IMR-90 (cell line): ENCODE measurements at regions not wholly inside any gene's neighbourhood (a gene's known extent, or its start where the extent isn't known, plus 50 kb on each side); places are given as distances from the start of the nearest gene placed in this dataset.

ENCODE experiments used
- ATAC-seq: fragments of 200-7000 bp; cut with Tn5 transposase; 2 replicates; pipeline ENCODE4 v1.9.1; 2020; ENCODE audit warnings: low read depth, mild to moderate bottlenecking, moderate library complexity
- BruUV-seq: library from RNA; stranded (reverse); fragments of 400-500 nt; replicated peaks from 2 replicates; lab custom pipeline; 2021; lab: Mats Ljungman, UMichigan
- CTCF ChIA-PET: fragments of 300-600 bp; formaldehyde crosslinking; extraction: SDS; loops from one replicate; lab custom pipeline; 2021; ENCODE audit warnings: antibody characterized with exemption; lab: Yijun Ruan, JAX
- POLR2A ChIA-PET: fragments of 300-600 bp; sonication (Branson Sonifier 250); formaldehyde crosslinking; loops from one replicate; lab custom pipeline; 2022; ENCODE audit warnings: antibody characterized with exemption; ENCODE audit not compliant: unreplicated experiment; lab: Charles Lee
- DNase-seq: peaks from one replicate; pipeline ENCODE4 v3.0.0; 2013
- H2AFZ ChIP-seq: replicated peaks from 2 replicates; pipeline ENCODE3; 2013; ENCODE audit warnings: low read length, mild to moderate bottlenecking; ENCODE audit not compliant: poor library complexity
- H2AK5ac ChIP-seq: 2 replicates; pipeline ENCODE4 v1.6.1; 2013; ENCODE audit warnings: low read depth, low read length, inconsistent platforms
- H2AK9ac ChIP-seq: replicated peaks from 2 replicates; pipeline ENCODE3; 2013; ENCODE audit warnings: mild to moderate bottlenecking, low read depth, low read length, moderate library complexity; ENCODE audit not compliant: poor library complexity
- H2BK120ac ChIP-seq: 2 replicates; pipeline ENCODE4 v1.6.1; 2013; ENCODE audit warnings: low read depth, low read length, inconsistent platforms
- H2BK15ac ChIP-seq: 3 replicates; pipeline ENCODE4 v1.6.1; 2013; ENCODE audit warnings: low read depth, low read length, inconsistent platforms
- H2BK20ac ChIP-seq: 2 replicates; pipeline ENCODE4 v1.6.1; 2013; ENCODE audit warnings: low read depth, mild to moderate bottlenecking, inconsistent platforms, low read length, moderate library complexity
- H2BK5ac ChIP-seq: 2 replicates; pipeline ENCODE4 v1.6.1; 2013; ENCODE audit warnings: mild to moderate bottlenecking, low read depth, low read length, inconsistent platforms; ENCODE audit not compliant: poor library complexity, severe bottlenecking
- H3K14ac ChIP-seq: replicated peaks from 2 replicates; pipeline ENCODE4 v1.6.1; 2013; ENCODE audit warnings: low read depth, low read length, inconsistent platforms
- H3K18ac ChIP-seq: 2 replicates; pipeline ENCODE4 v1.6.1; 2013; ENCODE audit warnings: low read depth, low read length, control low read depth
- H3K23ac ChIP-seq: 2 replicates; pipeline ENCODE4 v1.6.1; 2013; ENCODE audit warnings: low read depth, low read length, inconsistent platforms
- H3K27ac ChIP-seq: 2 replicates; pipeline ENCODE4 v1.5.1; 2013; ENCODE audit warnings: mild to moderate bottlenecking, control low read depth, low read length; ENCODE audit not compliant: insufficient read depth
- H3K27me3 ChIP-seq: 2 replicates; pipeline ENCODE4 v1.6.1; 2013; ENCODE audit warnings: low read length; ENCODE audit not compliant: control insufficient read depth, insufficient read depth
- H3K36me3 ChIP-seq: 2 replicates; pipeline ENCODE4 v1.6.1; 2013; ENCODE audit warnings: low read length, mixed read lengths; ENCODE audit not compliant: control insufficient read depth, insufficient read depth
- H3K4ac ChIP-seq: 2 replicates; pipeline ENCODE4 v1.6.1; 2013; ENCODE audit warnings: low read depth, low read length, inconsistent platforms
- H3K4me1 ChIP-seq: 2 replicates; pipeline ENCODE4 v1.6.1; 2013; ENCODE audit warnings: low read length, mixed read lengths; ENCODE audit not compliant: control insufficient read depth, insufficient read depth
- H3K4me2 ChIP-seq: 2 replicates; pipeline ENCODE4 v1.6.1; 2013; ENCODE audit warnings: low read depth, mild to moderate bottlenecking, control low read depth, low read length, moderate library complexity
- H3K4me3 ChIP-seq: 2 replicates; pipeline ENCODE4 v1.5.1; 2013; ENCODE audit warnings: low read depth, mild to moderate bottlenecking, control low read depth, low read length, moderate library complexity; ENCODE audit not compliant: insufficient read depth
- H3K56ac ChIP-seq: 2 replicates; pipeline ENCODE4 v1.6.1; 2013; ENCODE audit warnings: low read length, inconsistent platforms; ENCODE audit not compliant: insufficient read depth; ENCODE audit errors: extremely low read depth
- H3K79me1 ChIP-seq, 2 experiments: 2 replicates each; pipeline ENCODE4 v1.6.1; 2013; ENCODE audit warnings: low read length in 2 of 2, inconsistent platforms in 1 of 2, low read depth in 1 of 2
- H3K9ac ChIP-seq: 2 replicates; pipeline ENCODE4 v1.6.1; 2013; ENCODE audit warnings: low read depth, low read length, control low read depth
- H3K9me1 ChIP-seq: 2 replicates; pipeline ENCODE4 v1.6.1; 2013; ENCODE audit warnings: low read length, inconsistent platforms; ENCODE audit not compliant: insufficient read depth
- H3K9me3 ChIP-seq: 2 replicates; pipeline ENCODE4 v1.6.1; 2013; ENCODE audit warnings: low read length; ENCODE audit not compliant: control insufficient read depth, insufficient read depth
- H4K20me1 ChIP-seq: 2 replicates; pipeline ENCODE4 v1.6.1; 2013; ENCODE audit warnings: low read length, inconsistent platforms; ENCODE audit not compliant: insufficient read depth
- H4K5ac ChIP-seq: 2 replicates; pipeline ENCODE4 v1.6.1; 2013; ENCODE audit warnings: mild to moderate bottlenecking, low read depth, low read length, control low read depth
- H4K8ac ChIP-seq, 2 experiments: 2 replicates each; pipeline ENCODE4 v1.6.1; 2013; ENCODE audit warnings: low read depth in 2 of 2, low read length in 2 of 2, control low read depth in 1 of 2, inconsistent platforms in 1 of 2
- H4K91ac ChIP-seq: 2 replicates; pipeline ENCODE4 v1.6.1; 2013; ENCODE audit warnings: low read depth, low read length, inconsistent platforms; ENCODE audit not compliant: insufficient read depth
- NFE2L2 ChIP-seq: fragments of 150-350 bp; IDR thresholded peaks from 2 replicates; pipeline ENCODE4 v1.6.1; 2016; ENCODE audit warnings: low read depth, mild to moderate bottlenecking, low read length
- RFX5 ChIP-seq: IDR thresholded peaks from 2 replicates; pipeline ENCODE4 v1.8.0; 2012; ENCODE audit warnings: low read depth, mild to moderate bottlenecking, low read length, moderate library complexity
- dilution Hi-C: fragments of 300-500 bp; cut with HindIII; formaldehyde crosslinking; loops from one replicate; pipeline ENCODE4 v1.14.3; 2018; ENCODE audit warnings: low sequenced_read_pairs; ENCODE audit not compliant: unreplicated experiment
- in situ Hi-C: fragments of 300-500 bp; cut with MboI; formaldehyde crosslinking; loops from 3 replicates; pipeline ENCODE4 v1.14.3; 2019; ENCODE audit warnings: low sequenced_read_pairs, inconsistent platforms, mixed read lengths
- intact Hi-C: fragments of 100-400 bp; cut with micrococcal nuclease; formaldehyde crosslinking; loops from 2 replicates; pipeline ENCODE4 v1.10.0; 2022
- TF ChIP-seq, protein P1 (sequence below): fragments of 150-350 bp; IDR thresholded peaks from 2 replicates; pipeline ENCODE4 v1.6.1; 2017; ENCODE audit warnings: mild to moderate bottlenecking, antibody characterized with exemption, low read length, low read depth

DNA sequence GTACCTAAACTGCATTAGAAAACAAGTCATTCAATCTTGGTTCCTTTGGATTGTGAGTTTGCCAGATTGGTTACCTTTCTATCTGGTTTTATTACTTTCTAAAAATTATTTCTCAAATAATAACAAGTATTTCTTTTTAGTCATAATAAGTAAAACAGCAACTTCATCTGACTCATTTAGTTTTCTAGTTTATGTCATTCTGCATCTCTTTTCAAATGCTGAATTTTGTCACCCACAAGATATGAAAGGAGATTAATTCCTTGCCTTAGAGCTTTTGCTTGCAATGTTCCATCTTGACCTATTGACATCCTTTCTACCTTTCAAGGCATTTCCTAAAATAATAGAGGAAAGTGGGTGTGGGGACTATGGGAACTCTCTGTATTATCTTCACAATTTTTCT lies 253.6 kb upstream of the PEX5L start:
- Histone ChIP-seq H2AK9ac (no peak overlapping the region), H3K9me1 (no peaks in the 10 kb centered on the region), H2BK120ac (no peak overlapping the region), H2BK15ac (no peak overlapping the region), H3K36me3 (no peaks in the 10 kb centered on the region), H3K4me3 (no peak overlapping the region), H3K4me1 (no peaks in the 10 kb centered on the region), H3K23ac (no peak overlapping the region), H3K9ac (no peak overlapping the region), H3K14ac (no peak overlapping the region), H4K20me1 (no peaks in the 10 kb centered on the region), H2BK5ac (no peak overlapping the region), H3K9me3 (0 out of 2 replicates have a peak, but pooled peaks cover 2% of the 10 kb centered on the region), H3K27me3 (no peaks in the 10 kb centered on the region), H4K91ac (no peak overlapping the region), H4K5ac (no peak overlapping the region), H2AK5ac (no peak overlapping the region), H3K27ac (no peak overlapping the region), H3K18ac (no peak overlapping the region), H3K79me1 (no peaks in the 10 kb centered on the region), H2BK20ac (no peak overlapping the region), H3K4ac (no peak overlapping the region), H3K4me2 (no peak overlapping the region), H3K56ac (no peak overlapping the region), H2AFZ (no peak overlapping the region), H4K8ac (no peak overlapping the region)
- intact Hi-C loops (no loop called here), dilution Hi-C loops (no loop called here), in situ Hi-C loops (no loop called here)
- DNase-seq (no peak), ATAC-seq (no peak)
- ChIA-PET CTCF (no interaction called here), POLR2A (no interaction called here)
- TF ChIP-seq RFX5 (no peak), NFE2L2 (no peak)
- TF ChIP-seq, protein P1, sequence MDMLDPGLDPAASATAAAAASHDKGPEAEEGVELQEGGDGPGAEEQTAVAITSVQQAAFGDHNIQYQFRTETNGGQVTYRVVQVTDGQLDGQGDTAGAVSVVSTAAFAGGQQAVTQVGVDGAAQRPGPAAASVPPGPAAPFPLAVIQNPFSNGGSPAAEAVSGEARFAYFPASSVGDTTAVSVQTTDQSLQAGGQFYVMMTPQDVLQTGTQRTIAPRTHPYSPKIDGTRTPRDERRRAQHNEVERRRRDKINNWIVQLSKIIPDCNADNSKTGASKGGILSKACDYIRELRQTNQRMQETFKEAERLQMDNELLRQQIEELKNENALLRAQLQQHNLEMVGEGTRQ = no peak
- no TSS peak for BruUV-seq
